NB4 (cell line): ENCODE measurements at regions not wholly inside any gene's neighbourhood (a gene's known extent, or its start where the extent isn't known, plus 50 kb on each side); places are given as distances from the start of the nearest gene placed in this dataset.

Source experiments
- CTCF ChIP-seq: IDR thresholded peaks from one replicate; pipeline ENCODE4 v1.5.1; 2012; ENCODE audit warnings: low read depth, low read length
- MYC ChIP-seq: IDR thresholded peaks from 2 replicates; pipeline ENCODE4 v1.6.1; 2011; ENCODE audit warnings: low read depth, low read length
- POLR2A ChIP-seq: IDR thresholded peaks from 2 replicates; pipeline ENCODE4 v1.6.1; 2011; ENCODE audit warnings: mild to moderate bottlenecking; ENCODE audit not compliant: insufficient read length; ENCODE audit errors: extremely low read depth

- no peak for TF ChIP-seq CTCF
- TF ChIP-seq POLR2A = no peak
- no peak for TF ChIP-seq MYC
These were observed 154.0 kb upstream of the KLF14 start for GRCh38 chr7:130887957-130888371.
